Panc1 (cell line): ENCODE measurements at regions not wholly inside any gene's neighbourhood (a gene's known extent, or its start where the extent isn't known, plus 50 kb on each side); places are given as distances from the start of the nearest gene placed in this dataset.

Experiments used
- ATAC-seq: fragments of 200-7000 bp; cut with Tn5 transposase; 2 replicates; pipeline ENCODE4 v1.9.1; 2020; ENCODE audit warnings: mild to moderate bottlenecking, moderate library complexity
- BruUV-seq: library from RNA; stranded (reverse); fragments of 400-500 nt; replicated peaks from 2 replicates; lab custom pipeline; 2021; lab: Mats Ljungman, UMichigan
- CTCF ChIA-PET: fragments of 300-600 bp; sonication (Branson Sonifier 250); formaldehyde crosslinking; loops from one replicate; lab custom pipeline; 2022; ENCODE audit warnings: antibody characterized with exemption; lab: Charles Lee
- POLR2A ChIA-PET: fragments of 300-600 bp; sonication (Branson Sonifier 250); formaldehyde crosslinking; loops from one replicate; lab custom pipeline; 2022; ENCODE audit warnings: antibody characterized with exemption; lab: Charles Lee
- DNase-seq: peaks from one replicate; pipeline ENCODE4 v3.0.0-alpha.2; 2010; ENCODE audit warnings: low read depth, low spot score
- H3K27ac ChIP-seq: 2 replicates; pipeline ENCODE4 v1.5.1; 2011; ENCODE audit warnings: mild to moderate bottlenecking, low read length, inconsistent platforms
- H3K27me3 ChIP-seq: fragments of 200-500 bp; sonication (Bioruptor generic); 2 replicates; pipeline ENCODE4 v1.6.0; 2014; ENCODE audit warnings: low read length, inconsistent platforms; ENCODE audit not compliant: control insufficient read depth, insufficient read depth
- H3K36me3 ChIP-seq: fragments of 200-500 bp; sonication (Bioruptor generic); 2 replicates; pipeline ENCODE4 v1.5.1; 2014; ENCODE audit warnings: inconsistent platforms, mild to moderate bottlenecking, low read length, moderate library complexity; ENCODE audit not compliant: control insufficient read depth, insufficient read depth
- H3K4me1 ChIP-seq: 2 replicates; pipeline ENCODE4 v1.5.1; 2011; ENCODE audit warnings: inconsistent platforms, mild to moderate bottlenecking, low read length, moderate library complexity; ENCODE audit not compliant: control insufficient read depth, insufficient read depth
- H3K4me3 ChIP-seq, 2 experiments: 2 replicates each; pipeline ENCODE4 v1.5.1; 2011 to 2012; ENCODE audit warnings: low read depth in 2 of 2, low read length in 2 of 2, mild to moderate bottlenecking in 2 of 2, inconsistent platforms in 1 of 2, moderate library complexity in 1 of 2
- H3K9me3 ChIP-seq: fragments of 200-500 bp; sonication (Bioruptor generic); 2 replicates; pipeline ENCODE4 v1.5.1; 2014; ENCODE audit warnings: low read depth, mild to moderate bottlenecking, inconsistent platforms, low read length, moderate library complexity; ENCODE audit not compliant: control insufficient read depth, insufficient read depth
- CTCF ChIP-seq: fragments of 450-650 bp; IDR thresholded peaks from 2 replicates; pipeline ENCODE4 v1.5.1; 2017; ENCODE audit warnings: mild to moderate bottlenecking
- POLR2AphosphoS5 ChIP-seq: IDR thresholded peaks from 2 replicates; pipeline ENCODE4 v1.6.1; 2012; ENCODE audit warnings: mild to moderate bottlenecking, low read depth, low read length, moderate library complexity
- REST ChIP-seq, 2 experiments: IDR thresholded peaks; 2 replicates each; pipeline ENCODE4 v1.6.1; 2011 to 2012; ENCODE audit warnings: low read depth in 2 of 2, control low read depth in 1 of 2, low read length in 1 of 2, mild to moderate bottlenecking in 1 of 2, moderate library complexity in 1 of 2; ENCODE audit not compliant: insufficient read depth in 1 of 2
- SIN3A ChIP-seq: IDR thresholded peaks from 2 replicates; pipeline ENCODE4 v1.6.1; 2012; ENCODE audit warnings: low read depth, mild to moderate bottlenecking, low read length, moderate library complexity, borderline replicate concordance; ENCODE audit not compliant: insufficient read depth
- TCF7L2 ChIP-seq: IDR thresholded peaks from 2 replicates; pipeline ENCODE4 v1.6.1; 2011; ENCODE audit warnings: mild to moderate bottlenecking, low read depth, low read length, inconsistent platforms
- in situ Hi-C: cut with HindIII; loops from 2 replicates; pipeline ENCODE4 v1.10.0; 2016; ENCODE audit warnings: low sequenced_read_pairs, low pct_unique_long_range_greater_than_20kb
- intact Hi-C: fragments of 100-400 bp; cut with micrococcal nuclease; formaldehyde crosslinking; loops from one replicate; pipeline ENCODE4 v1.10.0; 2022; ENCODE audit not compliant: unreplicated experiment

GRCh38 chr10:10847387-10847786 is 170.3 kb upstream of the CELF2 start:
- BruUV-seq: no TSS peak
- ChIA-PET CTCF (no interaction called here), POLR2A (no interaction called here)
- TF ChIP-seq REST (IDR thresholded peaks at IDR 0.05; ENCODE audit: insufficient read depth in 1 of 2, low read depth in 2 of 2, low read length in 1 of 2) (no peak), SIN3A (no peak), CTCF (no peak), POLR2AphosphoS5 (no peak), TCF7L2 (no peak)
- no peaks in the 10 kb centered on the region for H3K27me3 ChIP-seq
- intact Hi-C loops: no loop called here
- in situ Hi-C loops: no loop called here
- H3K27ac ChIP-seq: no peak overlapping the region
- no peaks in the 10 kb centered on the region for H3K4me1 ChIP-seq
- H3K36me3 ChIP-seq: no peaks in the 10 kb centered on the region
- DNase-seq: no peak
- no peak for ATAC-seq
- H3K9me3 ChIP-seq: no peaks in the 10 kb centered on the region
- H3K4me3 ChIP-seq: no peak overlapping the region

DNA sequence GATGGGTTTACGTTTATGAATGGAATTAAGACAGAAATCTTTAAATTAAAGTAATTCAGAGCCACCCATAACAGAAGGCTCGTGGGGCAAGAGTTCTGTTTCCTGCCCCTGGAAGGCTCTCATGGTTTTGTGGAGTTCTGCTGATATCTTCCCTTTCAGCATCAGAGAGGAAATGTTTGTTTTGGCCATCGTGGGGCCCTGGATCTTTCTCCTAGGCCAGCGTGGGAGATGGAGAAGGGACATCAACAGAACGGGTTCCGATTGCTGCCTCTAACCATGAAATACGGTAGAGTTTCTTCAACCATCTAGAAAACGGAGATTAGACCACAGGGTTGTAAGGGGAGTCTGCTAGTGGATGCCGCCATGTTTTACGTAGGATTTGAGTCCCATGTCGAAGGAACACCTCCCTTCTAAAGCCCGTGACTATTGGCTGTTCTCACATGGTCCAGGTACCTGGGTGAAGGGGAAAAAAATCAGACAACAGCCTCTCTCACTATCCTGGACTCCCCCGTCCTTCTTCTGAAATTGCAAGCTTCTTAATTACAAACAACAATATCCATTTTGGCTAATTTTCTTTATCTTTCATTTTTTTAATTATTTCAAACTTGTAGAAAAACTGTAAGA is 169.1 kb upstream of the CELF2 start:
- no peak overlapping the region for H3K4me3 ChIP-seq
- in situ Hi-C loops (no loop called here), intact Hi-C loops (no loop called here)
- no peaks in the 10 kb centered on the region for H3K4me1 ChIP-seq
- TF ChIP-seq REST (IDR thresholded peaks at IDR 0.05; ENCODE audit: insufficient read depth in 1 of 2, low read depth in 2 of 2, low read length in 1 of 2) (no peak), POLR2AphosphoS5 (no peak), CTCF (no peak), TCF7L2 (no peak), SIN3A (no peak)
- ATAC-seq (no peak), DNase-seq (no peak)
- H3K36me3 ChIP-seq: no peaks in the 10 kb centered on the region
- POLR2A ChIA-PET: no interaction called here
- H3K27me3 ChIP-seq: no peaks in the 10 kb centered on the region
- no peak overlapping the region for H3K27ac ChIP-seq
- BruUV-seq: no TSS peak
- CTCF ChIA-PET: no interaction called here
- H3K9me3 ChIP-seq: no peaks in the 10 kb centered on the region
